Liver (tissue), 8 donors: ENCODE measurements at regions not wholly inside any gene's neighbourhood (a gene's known extent, or its start where the extent isn't known, plus 50 kb on each side); places are given as distances from the start of the nearest gene placed in this dataset.

Source experiments
- DNase-seq: peaks from one replicate; pipeline ENCODE4 v3.0.0-alpha.2; 2017; ENCODE audit warnings: low spot score
- H3K27ac ChIP-seq, 2 donors: one replicate each; pipeline ENCODE4 v1.7.0; 2013; ENCODE audit warnings: inconsistent platforms in 2 of 2, low read length in 2 of 2, control low read depth in 1 of 2, low read depth in 1 of 2, mild to moderate bottlenecking in 1 of 2
- H3K27me3 ChIP-seq, 4 donors: one replicate each; pipeline versions ENCODE4 v1.6.1 to v1.7.0; 2013; ENCODE audit warnings: low read length in 3 of 4, inconsistent platforms in 1 of 4, mild to moderate bottlenecking in 1 of 4, moderate library complexity in 1 of 4; ENCODE audit not compliant: control insufficient read depth in 4 of 4, insufficient read depth in 4 of 4
- H3K36me3 ChIP-seq, 4 donors: one replicate each; pipeline versions ENCODE4 v1.6.1 to v1.7.0; 2013; ENCODE audit warnings: low read length in 3 of 4, mild to moderate bottlenecking in 3 of 4, low read depth in 1 of 4, moderate library complexity in 1 of 4; ENCODE audit not compliant: control insufficient read depth in 4 of 4, insufficient read depth in 3 of 4
- H3K4me1 ChIP-seq, 4 donors: one replicate each; pipeline versions ENCODE4 v1.6.1 to v1.7.0; 2013; ENCODE audit warnings: low read length in 3 of 4, mild to moderate bottlenecking in 3 of 4, moderate library complexity in 1 of 4; ENCODE audit not compliant: control insufficient read depth in 4 of 4, insufficient read depth in 4 of 4
- H3K4me3 ChIP-seq, 3 donors: one replicate each; pipeline versions ENCODE4 v1.6.1 to v1.7.0; 2013; ENCODE audit warnings: low read length in 3 of 3, control low read depth in 1 of 3, low read depth in 1 of 3, mild to moderate bottlenecking in 1 of 3
- H3K9ac ChIP-seq, 2 donors: one replicate each; pipeline ENCODE4 v1.7.0; 2013; ENCODE audit warnings: low read length in 2 of 2, mild to moderate bottlenecking in 2 of 2, moderate library complexity in 2 of 2, control low read depth in 1 of 2, low read depth in 1 of 2
- H3K9me3 ChIP-seq, 4 donors: one replicate each; pipeline versions ENCODE4 v1.6.1 to v1.7.0; 2013; ENCODE audit warnings: low read length in 3 of 4; ENCODE audit not compliant: control insufficient read depth in 4 of 4
- ATF3 ChIP-seq: IDR thresholded peaks from 2 replicates; pipeline ENCODE4 v1.6.1; 2016; ENCODE audit warnings: antibody characterized with exemption
- CTCF ChIP-seq: fragments of 150-350 bp; IDR thresholded peaks from 2 replicates; pipeline ENCODE4 v1.5.1; 2017; ENCODE audit warnings: improper control_type of control experiment, low read depth, low read length; ENCODE audit not compliant: missing input control
- EGR1 ChIP-seq, 2 donors: IDR thresholded peaks; 2 replicates each; pipeline ENCODE4 v1.6.1; 2016 to 2018; ENCODE audit warnings: antibody characterized with exemption in 2 of 2, low read depth in 2 of 2
- FOXA1 ChIP-seq: IDR thresholded peaks from 2 replicates; pipeline ENCODE4 v1.6.1; 2016; ENCODE audit warnings: antibody characterized with exemption
- FOXA2 ChIP-seq: IDR thresholded peaks from 2 replicates; pipeline ENCODE4 v1.6.1; 2016; ENCODE audit warnings: antibody characterized with exemption
- GABPA ChIP-seq, 2 donors: IDR thresholded peaks in 1 of 2; conservative IDR thresholded peaks in 1 of 2; 2 replicates each; pipeline ENCODE4 v1.6.1; 2016; ENCODE audit warnings: antibody characterized with exemption in 2 of 2, mild to moderate bottlenecking in 1 of 2, moderate library complexity in 1 of 2
- HNF4A ChIP-seq, 2 donors: conservative IDR thresholded peaks; 2 replicates each; pipeline ENCODE4 v1.6.1; 2016; ENCODE audit warnings: antibody characterized with exemption in 2 of 2, mild to moderate bottlenecking in 2 of 2
- JUND ChIP-seq, 2 donors: IDR thresholded peaks; 2 replicates each; pipeline ENCODE4 v1.6.1; 2016; ENCODE audit warnings: antibody characterized with exemption in 2 of 2
- NR2F2 ChIP-seq: IDR thresholded peaks from 2 replicates; pipeline ENCODE4 v1.6.1; 2016; ENCODE audit warnings: antibody characterized with exemption
- RAD21 ChIP-seq, 2 donors: IDR thresholded peaks; 2 replicates each; pipeline ENCODE4 v1.6.1; 2016; ENCODE audit warnings: antibody characterized with exemption in 2 of 2, mild to moderate bottlenecking in 2 of 2
- REST ChIP-seq: IDR thresholded peaks from 2 replicates; pipeline ENCODE4 v1.6.1; 2016; ENCODE audit warnings: antibody characterized with exemption, mild to moderate bottlenecking
- RXRA ChIP-seq, 2 donors: IDR thresholded peaks; 2 replicates each; pipeline ENCODE4 v1.6.1; 2017 to 2018; ENCODE audit warnings: antibody characterized with exemption in 2 of 2, mild to moderate bottlenecking in 1 of 2
- SP1 ChIP-seq: IDR thresholded peaks from 2 replicates; pipeline ENCODE4 v1.6.1; 2018; ENCODE audit warnings: antibody characterized with exemption, mild to moderate bottlenecking
- TAF1 ChIP-seq: conservative IDR thresholded peaks from 2 replicates; pipeline ENCODE4 v1.6.1; 2016; ENCODE audit warnings: antibody characterized with exemption, mild to moderate bottlenecking
- YY1 ChIP-seq: IDR thresholded peaks from 2 replicates; pipeline ENCODE4 v1.6.1; 2016; ENCODE audit warnings: antibody characterized with exemption, mild to moderate bottlenecking
- WGBS: extraction: QIAGEN DNeasy Blood & Tissue Kit; methylation state at CpG from one replicate; pipeline ENCODE4 v1.1.7; 2013; 5-methylcytosine and 5-hydroxymethylcytosine counted together
- donor health status: healthy.
- donor health status: healthy.
- donor health status: healthy.
- donor health status: healthy.
- donor health status: healthy.

- TF ChIP-seq TAF1, result no peak
- no peak for TF ChIP-seq JUND (IDR thresholded peaks at IDR 0.05)
- no peak for TF ChIP-seq FOXA2
- no peak for TF ChIP-seq FOXA1
- Histone ChIP-seq H3K4me1 (no peaks in the 10 kb centered on the region), H3K36me3 (no peaks in the 10 kb centered on the region), H3K27me3 (no peaks in the 10 kb centered on the region), H3K9ac (no peak overlapping the region), H3K4me3 (no peak overlapping the region), H3K27ac (no peak overlapping the region), H3K9me3 (no peaks in the 10 kb centered on the region)
- DNase-seq, result no peak
- WGBS, result 42% methylated on average over 2 of the region's 2 CpGs
Observed at GRCh38 chr13:103794526-103794925, 728.3 kb upstream of the SLC10A2 start.

GRCh38 chr13:103788061-103788652 lies 721.9 kb upstream of the SLC10A2 start:
- no peaks in the 10 kb centered on the region for H3K9me3 ChIP-seq
- H3K27ac ChIP-seq, result no peak overlapping the region
- no peak overlapping the region for H3K9ac ChIP-seq
- H3K4me3 ChIP-seq, result no peak overlapping the region
- TF ChIP-seq ATF3 (no peak), RAD21 (IDR thresholded peaks at IDR 0.05) (peak; percentile 62 to 74), CTCF (peak; percentile 34)
- DNase-seq, result no peak
- peaks cover 0 to 2% (median 0%) of the 10 kb centered on the region in 4 donors for H3K4me1 ChIP-seq
- no peaks in the 10 kb centered on the region for H3K27me3 ChIP-seq
- 65% methylated on average over 2 of the region's 2 CpGs for WGBS
- no peaks in the 10 kb centered on the region for H3K36me3 ChIP-seq

- Histone ChIP-seq H3K27me3 (no peaks in the 10 kb centered on the region), H3K36me3 (peaks cover 0 to 1% (median 0%) of the 10 kb centered on the region in 4 donors), H3K4me3 (no peak overlapping the region), H3K9ac (no peak overlapping the region), H3K27ac (no peak overlapping the region), H3K9me3 (peaks cover 0 to 3% (median 0%) of the 10 kb centered on the region in 4 donors), H3K4me1 (no peaks in the 10 kb centered on the region)
- WGBS, result 72% methylated on average over 8 of the region's 8 CpGs
- no peak for DNase-seq
- TF ChIP-seq ATF3, result no peak
- no peak for TF ChIP-seq RAD21 (IDR thresholded peaks at IDR 0.05)
- TF ChIP-seq TAF1, result no peak
- no peak for TF ChIP-seq SP1
- no peak for TF ChIP-seq RXRA (IDR thresholded peaks at IDR 0.05)
- TF ChIP-seq HNF4A (conservative IDR thresholded peaks at IDR 0.05), result no peak
- no peak for TF ChIP-seq GABPA (IDR thresholded peaks at IDR 0.05 in 1 of 2, conservative IDR thresholded peaks at IDR 0.05 in 1 of 2)
- TF ChIP-seq NR2F2, result no peak
- no peak for TF ChIP-seq EGR1 (IDR thresholded peaks at IDR 0.05; ENCODE audit: low read depth in 2 of 2)
- no peak for TF ChIP-seq REST
- no peak for TF ChIP-seq JUND (IDR thresholded peaks at IDR 0.05)
- no peak for TF ChIP-seq YY1
Observed at GRCh38 chr13:103772576-103772975, 706.4 kb upstream of the SLC10A2 start.
